SK-N-SH treated with all-trans-retinoic acid at 6 μM for 48 hours (cell line): ENCODE measurements at regions not wholly inside any gene's neighbourhood (a gene's known extent, or its start where the extent isn't known, plus 50 kb on each side); places are given as distances from the start of the nearest gene placed in this dataset.

Source experiments
- ARNTL ChIP-seq: fragments of 450-650 bp; formaldehyde crosslinking; IDR thresholded peaks from 2 replicates; pipeline ENCODE4 v1.5.0; 2020; ENCODE audit warnings: low read depth, mild to moderate bottlenecking, moderate library complexity, borderline replicate concordance
- BACH2 ChIP-seq: fragments of 250-450 bp; sonication (Bioruptor Pico); IDR thresholded peaks from 2 replicates; pipeline ENCODE4 v1.9.0; 2021; ENCODE audit warnings: mild to moderate bottlenecking, borderline replicate concordance
- CSDC2 ChIP-seq: fragments of 250-450 bp; sonication (Bioruptor Pico); IDR thresholded peaks from 2 replicates; pipeline ENCODE4 v1.5.0; 2020; ENCODE audit warnings: mild to moderate bottlenecking, moderate library complexity
- PATZ1 ChIP-seq: fragments of 250-450 bp; sonication (Bioruptor Pico); IDR thresholded peaks from 2 replicates; pipeline ENCODE4 v1.8.0; 2020; ENCODE audit warnings: mild to moderate bottlenecking, moderate library complexity, borderline replicate concordance
- POU6F1 ChIP-seq: fragments of 250-450 bp; sonication (Bioruptor Pico); IDR thresholded peaks from 2 replicates; pipeline ENCODE4 v1.8.0; 2021; ENCODE audit warnings: low read depth, mild to moderate bottlenecking, moderate library complexity, borderline replicate concordance
- TCF4 ChIP-seq: fragments of 250-450 bp; sonication (Bioruptor Pico); IDR thresholded peaks from 2 replicates; pipeline ENCODE4 v1.8.0; 2021; ENCODE audit warnings: mild to moderate bottlenecking, moderate library complexity, borderline replicate concordance
- TOX ChIP-seq: fragments of 250-450 bp; sonication (Bioruptor Pico); IDR thresholded peaks from 2 replicates; pipeline ENCODE4 v1.8.0; 2021; ENCODE audit warnings: mild to moderate bottlenecking, moderate library complexity, borderline replicate concordance
- TSHZ2 ChIP-seq: fragments of 250-450 bp; sonication (Bioruptor Pico); IDR thresholded peaks from 2 replicates; pipeline ENCODE4 v1.5.0; 2020; ENCODE audit warnings: mild to moderate bottlenecking, moderate library complexity
- ZFP3 ChIP-seq: fragments of 250-450 bp; sonication (Bioruptor Pico); IDR thresholded peaks from 2 replicates; pipeline ENCODE4 v1.5.0; 2020; ENCODE audit warnings: mild to moderate bottlenecking, moderate library complexity
- ZFP30 ChIP-seq: fragments of 450-650 bp; formaldehyde crosslinking; IDR thresholded peaks from 2 replicates; pipeline ENCODE4 v1.5.0; 2022; ENCODE audit warnings: mild to moderate bottlenecking, moderate library complexity
- ZNF565 ChIP-seq: fragments of 450-650 bp; formaldehyde crosslinking; conservative IDR thresholded peaks from 2 replicates; pipeline ENCODE4 v1.5.0; 2020; ENCODE audit warnings: low read depth, mild to moderate bottlenecking, moderate library complexity
- ZNF8 ChIP-seq: fragments of 450-650 bp; formaldehyde crosslinking; IDR thresholded peaks from 2 replicates; pipeline ENCODE4 v1.5.0; 2020; ENCODE audit warnings: mild to moderate bottlenecking, moderate library complexity

GRCh38 chr13:40193286-40194223 is 472.9 kb downstream of the FOXO1 start:
- TF ChIP-seq ZFP30 (CRISPR knock-in tag): no peak
- TF ChIP-seq TSHZ2 (CRISPR knock-in tag): no peak
- no peak for TF ChIP-seq ARNTL (CRISPR knock-in tag)
- TF ChIP-seq POU6F1 (CRISPR knock-in tag): no peak
- TF ChIP-seq TCF4: no peak
- no peak for TF ChIP-seq PATZ1 (CRISPR knock-in tag)
- TF ChIP-seq ZNF565: no peak
- no peak for TF ChIP-seq ZFP3 (CRISPR knock-in tag)
- no peak for TF ChIP-seq BACH2 (CRISPR knock-in tag)
- TF ChIP-seq TOX (CRISPR knock-in tag): no peak
- TF ChIP-seq ZNF8 (CRISPR knock-in tag): no peak
- TF ChIP-seq CSDC2 (CRISPR knock-in tag): no peak
